HG03520 (cell line): ENCODE measurements at regions not wholly inside any gene's neighbourhood (a gene's known extent, or its start where the extent isn't known, plus 50 kb on each side); places are given as distances from the start of the nearest gene placed in this dataset.

Experiments
- ATAC-seq: cut with Tn5 transposase; IDR thresholded peaks from one replicate; pipeline ENCODE4 v1.9.1; 2021; ENCODE audit warnings: mild to moderate bottlenecking, moderate library complexity; ENCODE audit not compliant: unreplicated experiment

DNA sequence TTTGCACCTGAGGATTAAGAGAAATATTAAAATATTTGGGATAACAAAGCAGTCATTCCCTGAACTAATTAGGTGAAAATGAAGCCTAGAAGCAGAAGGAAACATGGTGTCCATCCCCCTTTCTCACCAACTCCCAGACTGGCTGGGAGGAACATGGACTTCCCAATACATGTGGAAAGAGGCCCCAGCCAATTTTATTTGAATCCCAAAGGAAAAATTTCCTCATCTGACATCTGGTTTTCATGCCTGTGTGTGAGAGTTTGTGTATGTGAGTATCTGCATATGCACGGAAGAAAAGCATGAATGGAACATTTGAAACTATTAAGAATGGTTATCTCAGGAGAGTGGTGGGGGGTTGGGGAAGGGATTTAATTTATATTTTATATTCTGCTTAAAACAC lies 84.3 kb downstream of the COPS8 start:
- no peak for ATAC-seq

DNA sequence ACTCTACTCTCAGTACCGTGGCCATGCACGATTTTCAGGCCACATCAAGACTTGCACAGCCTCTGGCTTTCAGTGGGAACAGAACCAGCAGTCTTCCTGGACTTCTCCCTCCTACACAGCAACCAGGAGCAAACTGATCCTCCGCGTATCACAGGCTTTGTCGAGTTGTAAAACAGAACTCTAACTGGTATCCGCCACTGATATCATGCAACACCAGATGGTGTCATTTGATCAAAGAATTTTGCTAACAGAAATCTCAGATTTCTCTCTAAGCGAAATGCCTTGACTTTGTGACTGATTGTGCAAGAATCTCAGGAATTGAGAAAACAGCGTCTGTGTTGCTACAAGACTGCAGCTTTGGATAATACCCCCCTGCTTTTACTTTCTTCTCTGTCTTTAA lies 85.7 kb downstream of the COPS8 start:
- ATAC-seq, result no peak

GRCh38 chr2:237171881-237172280 lies 86.2 kb downstream of the COPS8 start:
- ATAC-seq, result no peak

- ATAC-seq, result no peak
Measured at GRCh38 chr2:237177052-237177451, 91.4 kb downstream of the COPS8 start.

- ATAC-seq, result no peak
Measured at GRCh38 chr2:237177986-237178385, 92.3 kb downstream of the COPS8 start.

DNA sequence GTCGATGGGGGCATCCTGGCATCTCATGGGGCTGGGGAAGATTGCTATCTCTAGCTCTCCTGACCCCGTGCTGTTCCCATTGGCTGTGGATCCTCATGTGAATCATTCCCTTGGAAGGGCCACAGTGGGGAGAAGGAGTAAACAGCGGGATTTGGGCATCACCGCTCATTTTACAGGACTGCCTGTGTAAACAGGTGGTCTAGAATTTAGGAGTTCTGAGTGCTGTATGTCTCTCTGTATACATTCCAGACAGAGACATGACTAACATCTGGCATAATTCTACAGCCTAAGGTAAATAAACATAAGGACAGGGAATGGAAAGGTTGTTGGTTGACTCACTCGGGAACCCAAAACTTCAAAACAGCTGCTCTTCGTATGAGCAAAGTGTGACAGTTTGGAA lies 92.7 kb downstream of the COPS8 start:
- ATAC-seq, result no peak

DNA sequence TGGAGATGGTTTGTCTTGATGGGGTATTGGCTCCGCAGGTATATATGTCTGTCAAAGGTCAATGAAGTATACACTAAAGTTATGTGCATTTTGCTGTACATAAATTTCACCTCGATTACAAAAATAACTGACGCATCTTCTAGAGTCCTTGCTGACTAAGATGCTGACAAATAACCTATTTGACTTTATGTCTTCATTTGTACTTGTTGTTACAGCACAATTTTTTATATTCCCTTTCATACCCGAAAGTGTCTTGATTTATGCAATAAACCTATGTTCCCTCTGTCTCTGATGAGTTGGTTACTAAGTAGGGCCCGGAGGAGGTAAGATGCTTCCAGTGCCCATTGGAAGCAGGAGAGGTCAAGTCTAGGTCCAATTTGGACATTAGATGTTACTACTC lies 93.5 kb downstream of the COPS8 start:
- ATAC-seq, result no peak

DNA sequence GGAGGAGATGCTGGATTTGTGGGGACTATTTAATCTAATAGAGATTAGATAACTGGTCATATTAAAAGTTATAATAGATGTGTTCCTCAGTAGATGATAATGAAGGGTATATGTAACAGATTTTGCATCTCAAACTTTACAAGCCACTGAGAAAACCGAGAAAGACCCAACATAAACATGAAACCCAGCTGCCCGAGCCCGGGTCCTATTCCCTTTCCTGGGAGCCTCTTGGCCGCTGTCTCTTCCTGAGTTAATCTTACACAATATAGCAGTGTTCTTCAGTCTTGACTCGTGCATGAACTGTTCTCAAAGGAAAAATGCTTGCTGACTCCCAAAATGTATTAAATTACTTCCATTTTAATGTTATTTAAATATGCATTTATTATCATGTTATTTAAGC lies 94.5 kb downstream of the COPS8 start:
- no peak for ATAC-seq

DNA sequence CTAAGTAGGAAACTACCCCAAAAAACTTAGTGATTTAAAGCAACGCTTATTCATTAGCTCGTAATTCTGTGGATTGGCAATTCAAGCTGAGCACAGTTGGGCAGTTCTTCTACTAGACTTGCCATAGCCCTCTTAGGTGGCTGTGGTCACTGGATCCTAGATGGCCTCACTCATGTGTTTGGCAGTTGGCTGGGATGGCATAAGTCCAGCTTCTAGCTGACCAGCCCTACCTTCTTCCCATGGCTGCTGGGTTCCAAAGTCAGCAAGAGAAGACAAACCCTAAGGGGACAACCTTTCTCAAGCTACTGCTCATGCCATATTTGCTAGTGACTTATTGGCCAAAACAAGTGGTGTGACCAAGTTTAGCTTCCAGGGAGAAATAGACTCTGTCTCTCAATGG lies 95.3 kb downstream of the COPS8 start:
- ATAC-seq, result no peak

- no peak for ATAC-seq
Measured at GRCh38 chr2:237181844-237182243, 96.2 kb downstream of the COPS8 start.

DNA sequence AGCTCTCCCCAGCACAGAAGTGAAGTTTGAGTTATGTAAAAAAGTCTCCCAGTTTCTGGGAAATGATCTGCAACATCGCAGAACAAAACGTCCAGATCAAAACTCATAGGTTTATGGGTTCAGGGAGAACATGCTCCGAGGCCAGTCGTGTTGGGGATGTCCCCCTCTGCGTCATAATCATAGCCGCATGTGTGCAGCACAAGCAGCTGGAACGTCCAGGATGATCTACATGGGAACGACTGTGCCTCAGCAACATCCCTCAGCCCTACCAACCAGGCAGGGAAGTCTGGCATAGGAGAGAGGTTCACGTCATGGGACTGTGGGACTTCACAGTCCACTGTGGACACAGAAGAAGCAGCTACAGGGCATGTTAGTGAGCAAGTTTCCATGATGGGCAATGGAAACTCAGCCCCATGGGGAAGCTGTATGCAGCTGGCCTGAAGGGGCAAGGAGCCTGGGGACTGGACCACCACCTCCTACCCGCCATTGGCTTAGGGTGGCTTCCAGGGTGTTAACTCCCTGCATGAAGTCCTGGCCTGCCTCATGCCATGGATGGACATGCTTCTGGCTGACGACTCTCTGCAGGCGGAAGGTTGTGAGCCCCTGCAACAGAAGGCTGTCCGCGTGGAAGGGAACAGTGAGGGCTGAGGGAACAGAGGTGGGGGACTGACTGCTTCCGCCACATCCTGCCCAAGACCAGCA lies 96.9 kb downstream of the COPS8 start:
- ATAC-seq, result no peak

GRCh38 chr2:237184192-237184918 lies 98.7 kb downstream of the COPS8 start:
- ATAC-seq, result no peak

DNA sequence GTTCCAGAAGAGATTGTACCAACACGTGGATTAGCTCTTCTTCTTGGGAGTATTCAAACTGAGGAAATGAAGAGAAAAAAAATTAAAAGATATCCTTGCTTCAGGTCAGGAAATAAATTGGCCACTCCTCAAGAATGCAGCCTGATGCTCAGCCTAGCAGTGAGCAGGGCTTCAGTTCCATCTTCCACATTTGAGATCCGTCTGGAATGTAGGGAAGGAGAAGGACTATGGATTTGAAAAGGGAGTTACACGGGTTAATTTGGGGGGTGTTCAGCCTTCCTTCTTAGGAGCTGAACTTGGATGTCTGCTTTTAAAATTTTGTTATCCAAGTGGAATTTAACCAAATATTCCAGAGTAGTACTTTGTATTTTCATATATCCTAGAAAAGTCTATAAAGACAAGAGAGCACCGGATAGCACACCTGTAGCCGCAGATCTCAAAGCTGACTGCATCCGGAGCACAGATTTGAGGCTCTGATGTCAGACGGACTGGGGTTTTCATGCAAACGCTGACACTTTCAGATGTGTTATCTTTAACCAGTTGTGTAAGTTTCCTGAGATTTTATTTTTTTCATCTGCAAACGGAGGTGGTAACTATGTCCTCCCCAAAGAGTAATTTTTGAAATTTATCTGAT lies 99.3 kb downstream of the COPS8 start:
- no peak for ATAC-seq

GRCh38 chr2:237185553-237185925 lies 99.8 kb downstream of the COPS8 start:
- no peak for ATAC-seq

- ATAC-seq, result no peak
Measured at GRCh38 chr2:237189799-237190198, 104.1 kb downstream of the COPS8 start.

GRCh38 chr2:237190966-237191713 lies 105.5 kb downstream of the COPS8 start:
- no peak for ATAC-seq

- ATAC-seq, result no peak
Measured at GRCh38 chr2:237191714-237192081, 106.0 kb downstream of the COPS8 start.

DNA sequence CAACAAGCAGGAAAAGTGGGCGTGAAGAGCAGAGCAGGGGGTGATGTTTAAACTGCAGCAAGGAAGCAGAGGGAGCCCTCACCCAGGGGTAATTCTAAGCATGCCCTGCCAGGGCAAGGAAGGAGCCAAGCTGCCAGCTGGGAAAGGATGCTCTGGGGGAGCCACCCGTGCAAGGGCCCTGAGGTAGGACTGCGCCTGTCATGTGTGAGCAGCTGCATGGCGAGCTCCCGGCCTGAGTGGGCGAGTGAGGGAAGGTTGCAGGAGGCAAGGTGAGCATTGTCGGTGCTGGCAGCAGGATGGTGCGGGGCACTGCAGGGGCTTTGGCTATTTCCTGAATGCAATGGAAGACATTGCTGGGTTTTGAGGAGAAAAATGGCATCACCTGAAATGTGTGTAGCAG lies 107.2 kb downstream of the COPS8 start:
- no peak for ATAC-seq

- ATAC-seq, result no peak
Measured at GRCh38 chr2:237193436-237193835, 107.7 kb downstream of the COPS8 start.

GRCh38 chr2:237194081-237194480 lies 108.4 kb downstream of the COPS8 start:
- ATAC-seq, result no peak

DNA sequence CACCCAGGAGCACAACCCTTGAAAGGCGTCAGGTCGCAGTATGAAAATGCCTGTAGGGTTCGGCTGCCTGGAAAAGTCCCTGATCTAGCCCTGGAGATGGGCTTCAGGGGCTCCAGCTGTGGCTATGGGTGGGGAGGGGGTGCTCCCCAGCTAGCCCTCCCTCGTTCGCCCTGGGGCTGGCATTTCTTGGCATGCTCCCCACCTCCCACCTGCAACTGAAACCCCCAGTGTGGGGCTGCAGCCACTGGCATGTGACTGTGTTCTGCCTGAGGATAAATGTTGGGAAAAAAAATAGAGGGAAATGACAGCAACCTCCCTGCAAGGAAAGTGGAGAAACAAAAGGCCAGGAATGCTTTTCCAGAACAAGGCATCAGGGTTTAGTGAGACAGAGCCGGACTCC lies 109.2 kb downstream of the COPS8 start:
- no peak for ATAC-seq
